ENCODE measurements at regions not wholly inside any gene's neighbourhood (a gene's known extent, or its start where the extent isn't known, plus 50 kb on each side); places are given as distances from the start of the nearest gene placed in this dataset.
"Not testable (repeated sequence)": the region's sequence is repeated elsewhere in the genome, so short reads cannot be mapped to it uniquely, and the experiment has no call there.

GRCh38 chr5:3175416-3175815 is 420.2 kb upstream of the IRX1 start:
- Mint-ChIP-seq H3K4me1 (no peaks in the 10 kb centered on the region), H3K27ac (no peak overlapping the region), H3K4me3 (no peak overlapping the region), H3K9me3 (peaks cover 0 to 4% of the 10 kb centered on the region in 2 donors), H3K27me3 (no peaks in the 10 kb centered on the region), H3K36me3 (no peaks in the 10 kb centered on the region)
- ATAC-seq (replicated peaks) (no peak), DNase-seq (no peak)

GRCh38 chr5:3167473-3167872 is 416.0 kb upstream of the IRX2 start:
- Mint-ChIP-seq H3K27ac (no peak overlapping the region), H3K27me3 (no peaks in the 10 kb centered on the region), H3K4me3 (no peak overlapping the region), H3K9me3 (peaks cover 15 to 18% of the 10 kb centered on the region in 2 donors), H3K36me3 (no peaks in the 10 kb centered on the region), H3K4me1 (no peaks in the 10 kb centered on the region)
- ATAC-seq (replicated peaks) (no peak), DNase-seq (no peak)

- Mint-ChIP-seq H3K27ac (no peak overlapping the region), H3K4me3 (no peak overlapping the region), H3K27me3 (no peaks in the 10 kb centered on the region), H3K36me3 (no peaks in the 10 kb centered on the region), H3K9me3 (peaks cover 17 to 19% of the 10 kb centered on the region in 2 donors), H3K4me1 (no peaks in the 10 kb centered on the region)
- ATAC-seq (replicated peaks) (no peak), DNase-seq (no peak)
Observed at GRCh38 chr5:3163626-3164025, 412.1 kb upstream of the IRX2 start.

GRCh38 chr5:3161672-3162071 is 410.2 kb upstream of the IRX2 start:
- ATAC-seq (replicated peaks), result no peak
- Mint-ChIP-seq H3K4me3 (no peak overlapping the region), H3K36me3 (no peaks in the 10 kb centered on the region)

GRCh38 chr5:3157214-3157613 is 405.7 kb upstream of the IRX2 start:
- Mint-ChIP-seq H3K4me3 (no peak overlapping the region), H3K4me1 (no peaks in the 10 kb centered on the region), H3K27me3 (no peaks in the 10 kb centered on the region), H3K9me3 (peaks cover 3 to 5% of the 10 kb centered on the region in 2 donors), H3K36me3 (no peaks in the 10 kb centered on the region), H3K27ac (no peak overlapping the region)
- DNase-seq (no peak), ATAC-seq (replicated peaks) (no peak)

More at GRCh38 chr5:3161672-3162071, 410.2 kb upstream of the IRX2 start:
- no peak overlapping the region for H3K27ac Mint-ChIP-seq
- peaks cover 8 to 9% of the 10 kb centered on the region in 2 donors for H3K9me3 Mint-ChIP-seq
- no peak for DNase-seq
- H3K27me3 Mint-ChIP-seq, result no peaks in the 10 kb centered on the region
- H3K4me1 Mint-ChIP-seq, result no peaks in the 10 kb centered on the region

- peaks cover 7 to 9% of the 10 kb centered on the region in 2 donors for H3K9me3 Mint-ChIP-seq
- no peaks in the 10 kb centered on the region for H3K27me3 Mint-ChIP-seq
- H3K27ac Mint-ChIP-seq, result no peak overlapping the region
- no peaks in the 10 kb centered on the region for H3K4me1 Mint-ChIP-seq
- H3K36me3 Mint-ChIP-seq, result no peaks in the 10 kb centered on the region
- ATAC-seq (replicated peaks), result no peak
- DNase-seq, result no peak
- no peak overlapping the region for H3K4me3 Mint-ChIP-seq
Observed at GRCh38 chr5:3155717-3156116, 404.2 kb upstream of the IRX2 start.

- Mint-ChIP-seq H3K27me3 (peaks cover 0 to 5% of the 10 kb centered on the region in 2 donors), H3K4me1 (no peaks in the 10 kb centered on the region), H3K27ac (no peak overlapping the region), H3K4me3 (no peak overlapping the region), H3K9me3 (peaks cover 7 to 12% of the 10 kb centered on the region in 2 donors), H3K36me3 (no peaks in the 10 kb centered on the region)
- DNase-seq (no peak), ATAC-seq (replicated peaks) (no peak)
Observed at GRCh38 chr5:3155046-3155445, 403.6 kb upstream of the IRX2 start.

- DNase-seq, result no peak
- Mint-ChIP-seq H3K27me3 (peaks cover 0 to 5% of the 10 kb centered on the region in 2 donors), H3K36me3 (no peaks in the 10 kb centered on the region), H3K27ac (no peak overlapping the region), H3K9me3 (peaks cover 7 to 12% of the 10 kb centered on the region in 2 donors), H3K4me1 (no peaks in the 10 kb centered on the region), H3K4me3 (no peak overlapping the region)
- no peak for ATAC-seq (replicated peaks)
Observed at GRCh38 chr5:3153906-3154305, 402.4 kb upstream of the IRX2 start.

- no peaks in the 10 kb centered on the region for H3K4me1 Mint-ChIP-seq
- no peak overlapping the region for H3K4me3 Mint-ChIP-seq
- H3K36me3 Mint-ChIP-seq, result no peaks in the 10 kb centered on the region
- H3K27ac Mint-ChIP-seq, result no peak overlapping the region
- peaks cover 0 to 5% of the 10 kb centered on the region in 2 donors for H3K27me3 Mint-ChIP-seq
- DNase-seq, result no peak
- ATAC-seq (replicated peaks), result no peak
- H3K9me3 Mint-ChIP-seq, result peaks cover 7 to 12% of the 10 kb centered on the region in 2 donors
Observed at GRCh38 chr5:3153226-3153858, 401.9 kb upstream of the IRX2 start.

GRCh38 chr5:3149899-3150298 is 398.4 kb upstream of the IRX2 start:
- peaks cover 7 to 12% of the 10 kb centered on the region in 2 donors for H3K9me3 Mint-ChIP-seq
- H3K27ac Mint-ChIP-seq, result no peak overlapping the region
- DNase-seq, result no peak
- peaks cover 0 to 5% of the 10 kb centered on the region in 2 donors for H3K27me3 Mint-ChIP-seq
- no peaks in the 10 kb centered on the region for H3K36me3 Mint-ChIP-seq
- no peak overlapping the region for H3K4me3 Mint-ChIP-seq
- ATAC-seq (replicated peaks), result no peak
- no peaks in the 10 kb centered on the region for H3K4me1 Mint-ChIP-seq

- not testable (repeated sequence) for DNase-seq; H3K27me3 Mint-ChIP-seq; H3K36me3 Mint-ChIP-seq; H3K27ac Mint-ChIP-seq; H3K4me3 Mint-ChIP-seq; H3K4me1 Mint-ChIP-seq; ATAC-seq (replicated peaks)
- peaks cover 11 to 15% of the 10 kb centered on the region in 2 donors for H3K9me3 Mint-ChIP-seq
Observed at GRCh38 chr5:3147405-3147804, 395.9 kb upstream of the IRX2 start.

- DNase-seq (no peak), ATAC-seq (replicated peaks) (no peak)
- Mint-ChIP-seq H3K27ac (no peak overlapping the region), H3K27me3 (peaks cover 0 to 5% of the 10 kb centered on the region in 2 donors), H3K4me3 (no peak overlapping the region), H3K36me3 (no peaks in the 10 kb centered on the region), H3K4me1 (no peaks in the 10 kb centered on the region), H3K9me3 (peaks cover 8 to 9% of the 10 kb centered on the region in 2 donors)
Observed at GRCh38 chr5:3145641-3146040, 394.2 kb upstream of the IRX2 start.

- H3K27ac Mint-ChIP-seq, result no peak overlapping the region
- ATAC-seq (replicated peaks), result no peak
- no peaks in the 10 kb centered on the region for H3K4me1 Mint-ChIP-seq
- H3K36me3 Mint-ChIP-seq, result no peaks in the 10 kb centered on the region
- DNase-seq, result no peak
- no peaks in the 10 kb centered on the region for H3K27me3 Mint-ChIP-seq
- H3K4me3 Mint-ChIP-seq, result no peak overlapping the region
- peaks cover 3 to 6% of the 10 kb centered on the region in 2 donors for H3K9me3 Mint-ChIP-seq
Observed at GRCh38 chr5:3143382-3143781, 391.9 kb upstream of the IRX2 start.

GRCh38 chr5:3142261-3143027 is 391.0 kb upstream of the IRX2 start:
- no peak for ATAC-seq (replicated peaks)
- H3K27me3 Mint-ChIP-seq, result no peaks in the 10 kb centered on the region
- no peak overlapping the region for H3K27ac Mint-ChIP-seq
- no peak for DNase-seq
- H3K4me1 Mint-ChIP-seq, result no peaks in the 10 kb centered on the region
- no peak overlapping the region for H3K4me3 Mint-ChIP-seq
- H3K36me3 Mint-ChIP-seq, result no peaks in the 10 kb centered on the region
- peaks cover 3 to 6% of the 10 kb centered on the region in 2 donors for H3K9me3 Mint-ChIP-seq

- Mint-ChIP-seq H3K4me3 (no peak overlapping the region), H3K36me3 (no peaks in the 10 kb centered on the region), H3K4me1 (no peaks in the 10 kb centered on the region), H3K27me3 (no peaks in the 10 kb centered on the region), H3K9me3 (peaks cover 6% of the 10 kb centered on the region in 2 donors), H3K27ac (no peak overlapping the region)
- DNase-seq, result no peak
- ATAC-seq (replicated peaks), result no peak
Observed at GRCh38 chr5:3140117-3140516, 388.6 kb upstream of the IRX2 start.
